WTC11 (cell line): ENCODE measurements at regions not wholly inside any gene's neighbourhood (a gene's known extent, or its start where the extent isn't known, plus 50 kb on each side); places are given as distances from the start of the nearest gene placed in this dataset.

Source experiments
- FOXJ3 ChIP-seq: sonication (generic); formaldehyde crosslinking; IDR thresholded peaks from 2 replicates; pipeline ENCODE4 v1.9.0; 2021; ENCODE audit warnings: missing genetic modification reagents, mild to moderate bottlenecking, borderline replicate concordance
- TEAD1 ChIP-seq: sonication (generic); formaldehyde crosslinking; IDR thresholded peaks from 2 replicates; pipeline ENCODE4 v1.8.0; 2022; ENCODE audit warnings: mild to moderate bottlenecking, missing genetic modification reagents
- ZNF263 ChIP-seq: sonication (generic); formaldehyde crosslinking; IDR thresholded peaks from 2 replicates; pipeline ENCODE4 v1.8.1; 2022; ENCODE audit warnings: low read depth, mild to moderate bottlenecking, moderate library complexity, missing genetic modification reagents
- TF ChIP-seq, protein P1 (sequence below): fragments of 200-600 bp; IDR thresholded peaks from 2 replicates; pipeline ENCODE4 v1.8.0; 2022; ENCODE audit warnings: antibody characterized with exemption
- TF ChIP-seq, protein P2 (sequence below): sonication (generic); formaldehyde crosslinking; IDR thresholded peaks from 2 replicates; pipeline ENCODE4 v1.8.1; 2023; ENCODE audit warnings: mild to moderate bottlenecking, missing genetic modification reagents, moderate library complexity
- TF ChIP-seq, protein P3 (sequence below): sonication (generic); formaldehyde crosslinking; IDR thresholded peaks from 2 replicates; pipeline ENCODE4 v1.8.1; 2022; ENCODE audit warnings: mild to moderate bottlenecking, missing genetic modification reagents, moderate library complexity, borderline replicate concordance

DNA sequence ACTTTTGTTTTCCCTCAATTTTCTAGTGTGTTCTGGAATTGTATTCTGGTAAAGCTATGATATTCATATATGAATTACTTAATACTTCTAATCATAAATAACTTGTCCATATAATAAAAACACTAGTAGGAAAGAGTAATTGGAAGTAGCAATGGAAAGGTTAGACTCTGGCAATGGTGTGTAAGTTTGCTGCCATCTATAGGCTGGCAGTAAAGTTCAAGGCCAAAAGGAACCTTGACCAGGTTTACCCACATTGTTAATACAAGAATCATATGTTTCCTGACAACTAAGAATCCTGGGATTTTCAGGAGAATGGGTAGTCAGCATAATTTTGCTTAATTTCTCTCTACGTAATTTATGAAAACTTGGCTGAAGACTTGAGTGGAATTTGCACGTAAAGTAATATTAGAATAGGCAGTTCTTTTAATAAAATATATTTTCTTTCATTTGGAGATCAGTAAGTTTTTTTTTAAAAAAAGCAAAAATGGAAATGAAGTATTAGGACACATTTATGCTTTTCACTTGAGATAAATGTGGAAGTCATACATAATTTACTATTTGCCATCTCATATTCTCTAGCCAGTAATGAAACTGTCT, 926.7 kb downstream of the GALC start:
- TF ChIP-seq ZNF263 (CRISPR knock-in tag) (no peak), TEAD1 (CRISPR knock-in tag) (no peak), FOXJ3 (CRISPR knock-in tag) (no peak)
- TF ChIP-seq, protein P1, sequence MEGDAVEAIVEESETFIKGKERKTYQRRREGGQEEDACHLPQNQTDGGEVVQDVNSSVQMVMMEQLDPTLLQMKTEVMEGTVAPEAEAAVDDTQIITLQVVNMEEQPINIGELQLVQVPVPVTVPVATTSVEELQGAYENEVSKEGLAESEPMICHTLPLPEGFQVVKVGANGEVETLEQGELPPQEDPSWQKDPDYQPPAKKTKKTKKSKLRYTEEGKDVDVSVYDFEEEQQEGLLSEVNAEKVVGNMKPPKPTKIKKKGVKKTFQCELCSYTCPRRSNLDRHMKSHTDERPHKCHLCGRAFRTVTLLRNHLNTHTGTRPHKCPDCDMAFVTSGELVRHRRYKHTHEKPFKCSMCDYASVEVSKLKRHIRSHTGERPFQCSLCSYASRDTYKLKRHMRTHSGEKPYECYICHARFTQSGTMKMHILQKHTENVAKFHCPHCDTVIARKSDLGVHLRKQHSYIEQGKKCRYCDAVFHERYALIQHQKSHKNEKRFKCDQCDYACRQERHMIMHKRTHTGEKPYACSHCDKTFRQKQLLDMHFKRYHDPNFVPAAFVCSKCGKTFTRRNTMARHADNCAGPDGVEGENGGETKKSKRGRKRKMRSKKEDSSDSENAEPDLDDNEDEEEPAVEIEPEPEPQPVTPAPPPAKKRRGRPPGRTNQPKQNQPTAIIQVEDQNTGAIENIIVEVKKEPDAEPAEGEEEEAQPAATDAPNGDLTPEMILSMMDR, result no peak
- TF ChIP-seq, protein P2, sequence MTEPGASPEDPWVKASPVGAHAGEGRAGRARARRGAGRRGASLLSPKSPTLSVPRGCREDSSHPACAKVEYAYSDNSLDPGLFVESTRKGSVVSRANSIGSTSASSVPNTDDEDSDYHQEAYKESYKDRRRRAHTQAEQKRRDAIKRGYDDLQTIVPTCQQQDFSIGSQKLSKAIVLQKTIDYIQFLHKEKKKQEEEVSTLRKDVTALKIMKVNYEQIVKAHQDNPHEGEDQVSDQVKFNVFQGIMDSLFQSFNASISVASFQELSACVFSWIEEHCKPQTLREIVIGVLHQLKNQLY (CRISPR knock-in tag), result no peak
- TF ChIP-seq, protein P3, sequence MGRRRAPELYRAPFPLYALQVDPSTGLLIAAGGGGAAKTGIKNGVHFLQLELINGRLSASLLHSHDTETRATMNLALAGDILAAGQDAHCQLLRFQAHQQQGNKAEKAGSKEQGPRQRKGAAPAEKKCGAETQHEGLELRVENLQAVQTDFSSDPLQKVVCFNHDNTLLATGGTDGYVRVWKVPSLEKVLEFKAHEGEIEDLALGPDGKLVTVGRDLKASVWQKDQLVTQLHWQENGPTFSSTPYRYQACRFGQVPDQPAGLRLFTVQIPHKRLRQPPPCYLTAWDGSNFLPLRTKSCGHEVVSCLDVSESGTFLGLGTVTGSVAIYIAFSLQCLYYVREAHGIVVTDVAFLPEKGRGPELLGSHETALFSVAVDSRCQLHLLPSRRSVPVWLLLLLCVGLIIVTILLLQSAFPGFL, result no peak
